MM.1S (cell line): ENCODE measurements at regions not wholly inside any gene's neighbourhood (a gene's known extent, or its start where the extent isn't known, plus 50 kb on each side); places are given as distances from the start of the nearest gene placed in this dataset.
A peak's percentile ranks its signal among the peaks of the same experiment; 100 is the strongest.

Experiments used
- DNase-seq: peaks from one replicate; pipeline ENCODE4 v3.0.0-alpha.2; 2015
- H2AFZ ChIP-seq: fragments of 300-600 bp; sonication (generic); 2 replicates; pipeline ENCODE4 v1.6.0; 2016; ENCODE audit warnings: antibody characterized with exemption, low read length
- H3F3A ChIP-seq: fragments of 300-600 bp; sonication (generic); 2 replicates; pipeline ENCODE4 v1.6.1; 2016; ENCODE audit warnings: mild to moderate bottlenecking, antibody characterized with exemption, low read length, moderate library complexity, mixed read lengths; ENCODE audit not compliant: insufficient read depth
- H3K27ac ChIP-seq: fragments of 300-600 bp; sonication (generic); 2 replicates; pipeline ENCODE4 v1.5.1; 2016; ENCODE audit warnings: mild to moderate bottlenecking, low read length
- H3K27me3 ChIP-seq: fragments of 300-600 bp; sonication (generic); replicated peaks from 2 replicates; pipeline ENCODE4 v1.6.0; 2016; ENCODE audit warnings: low read length; ENCODE audit not compliant: insufficient read depth
- H3K36me3 ChIP-seq: fragments of 300-600 bp; sonication (generic); replicated peaks from 2 replicates; pipeline ENCODE4 v1.6.1; 2016; ENCODE audit warnings: mild to moderate bottlenecking, low read length, mixed read lengths; ENCODE audit not compliant: insufficient read depth
- H3K4me1 ChIP-seq: fragments of 300-600 bp; sonication (generic); 2 replicates; pipeline ENCODE4 v1.6.1; 2016; ENCODE audit warnings: low read length, mixed read lengths
- H3K4me2 ChIP-seq: fragments of 300-600 bp; sonication (generic); 2 replicates; pipeline ENCODE4 v1.6.0; 2016; ENCODE audit warnings: low read depth, low read length
- H3K4me3 ChIP-seq: fragments of 300-600 bp; sonication (generic); 2 replicates; pipeline ENCODE4 v1.5.1; 2016; ENCODE audit warnings: low read length, mixed read lengths
- H3K79me2 ChIP-seq: fragments of 300-600 bp; sonication (generic); 2 replicates; pipeline ENCODE4 v1.6.1; 2016; ENCODE audit warnings: mixed run types, low read length, mixed read lengths
- H3K9ac ChIP-seq: fragments of 300-600 bp; sonication (generic); 2 replicates; pipeline ENCODE4 v1.6.1; 2016; ENCODE audit warnings: low read length, mixed read lengths
- H3K9me2 ChIP-seq: fragments of 300-600 bp; sonication (generic); replicated peaks from 2 replicates; pipeline ENCODE4 v1.6.1; 2016; ENCODE audit warnings: mild to moderate bottlenecking, low read length, mixed read lengths; ENCODE audit not compliant: insufficient read depth
- H3K9me3 ChIP-seq: fragments of 300-600 bp; sonication (generic); replicated peaks from 2 replicates; pipeline ENCODE4 v1.6.1; 2016; ENCODE audit warnings: mild to moderate bottlenecking, low read length, mixed read lengths; ENCODE audit not compliant: insufficient read depth
- H4K20me1 ChIP-seq: fragments of 300-600 bp; sonication (generic); 2 replicates; pipeline ENCODE4 v1.6.1; 2016; ENCODE audit warnings: mild to moderate bottlenecking, low read length, moderate library complexity, mixed read lengths; ENCODE audit not compliant: insufficient read depth
- CTCF ChIP-seq: fragments of 300-600 bp; sonication (generic); IDR thresholded peaks from 2 replicates; pipeline ENCODE4 v1.5.1; 2016; ENCODE audit warnings: antibody characterized with exemption, low read length, mixed read lengths
- EZH2 ChIP-seq: fragments of 300-600 bp; sonication (generic); optimal IDR thresholded peaks from 2 replicates; pipeline ENCODE3; 2017; ENCODE audit warnings: low read depth, mild to moderate bottlenecking, antibody characterized with exemption, low read length, mixed read lengths
- EZH2phosphoT487 ChIP-seq: fragments of 300-600 bp; sonication (generic); IDR thresholded peaks from 2 replicates; pipeline ENCODE4 v1.6.1; 2018; ENCODE audit warnings: antibody characterized with exemption, low read length

- no peaks in the 10 kb centered on the region for H3F3A ChIP-seq
- H4K20me1 ChIP-seq, result no peaks in the 10 kb centered on the region
- H3K9me3 ChIP-seq, result no peaks in the 10 kb centered on the region
- no peak overlapping the region for H3K4me3 ChIP-seq
- DNase-seq, result no peak
- TF ChIP-seq EZH2 (no peak), CTCF (no peak), EZH2phosphoT487 (no peak)
- no peak overlapping the region for H3K9ac ChIP-seq
- no peaks in the 10 kb centered on the region for H3K4me1 ChIP-seq
- H3K79me2 ChIP-seq, result no peaks in the 10 kb centered on the region
- H3K9me2 ChIP-seq, result no peaks in the 10 kb centered on the region
- H3K27ac ChIP-seq, result no peak overlapping the region
- no peak overlapping the region for H3K4me2 ChIP-seq
- no peaks in the 10 kb centered on the region for H3K36me3 ChIP-seq
- H3K27me3 ChIP-seq, result no peaks in the 10 kb centered on the region
- H2AFZ ChIP-seq, result 0 out of 2 replicates have a peak overlapping the region, but pooled peaks have one; percentile 16
These were observed 273.7 kb upstream of the CHRM2 start for GRCh38 chr7:136594739-136595144.

GRCh38 chr7:136588216-136588615 lies 280.2 kb upstream of the CHRM2 start:
- no peak overlapping the region for H3K4me3 ChIP-seq
- no peak for DNase-seq
- no peaks in the 10 kb centered on the region for H3K79me2 ChIP-seq
- no peak overlapping the region for H3K4me2 ChIP-seq
- H3K9me2 ChIP-seq, result no peaks in the 10 kb centered on the region
- no peaks in the 10 kb centered on the region for H3K4me1 ChIP-seq
- no peak overlapping the region for H3K9ac ChIP-seq
- H3K27ac ChIP-seq, result no peak overlapping the region
- no peaks in the 10 kb centered on the region for H4K20me1 ChIP-seq
- no peaks in the 10 kb centered on the region for H3K27me3 ChIP-seq
- H3F3A ChIP-seq, result no peaks in the 10 kb centered on the region
- TF ChIP-seq CTCF, result no peak
- no peak for TF ChIP-seq EZH2
- no peak for TF ChIP-seq EZH2phosphoT487
- H2AFZ ChIP-seq, result no peak overlapping the region
- no peaks in the 10 kb centered on the region for H3K9me3 ChIP-seq
- H3K36me3 ChIP-seq, result no peaks in the 10 kb centered on the region

GRCh38 chr7:136585954-136586670 lies 282.3 kb upstream of the CHRM2 start:
- no peak overlapping the region for H2AFZ ChIP-seq
- DNase-seq, result no peak

More at GRCh38 chr7:136585954-136586670, 282.3 kb upstream of the CHRM2 start:
- Histone ChIP-seq H3K4me3 (no peak overlapping the region), H3K4me2 (no peak overlapping the region), H3K9ac (no peak overlapping the region), H3K27ac (no peak overlapping the region), H3K9me3 (no peaks in the 10 kb centered on the region), H3K79me2 (no peaks in the 10 kb centered on the region), H4K20me1 (no peaks in the 10 kb centered on the region), H3K4me1 (no peaks in the 10 kb centered on the region), H3K36me3 (no peaks in the 10 kb centered on the region), H3F3A (no peaks in the 10 kb centered on the region), H3K27me3 (no peaks in the 10 kb centered on the region), H3K9me2 (no peaks in the 10 kb centered on the region)
- TF ChIP-seq EZH2phosphoT487 (no peak), CTCF (no peak), EZH2 (no peak)
